K562 (cell line): ENCODE measurements at regions not wholly inside any gene's neighbourhood (a gene's known extent, or its start where the extent isn't known, plus 50 kb on each side); places are given as distances from the start of the nearest gene placed in this dataset.

Experiments used
- ATAC-seq: fragments of 200-7000 bp; cut with Tn5 transposase; 3 replicates; pipeline ENCODE4 v1.9.1; 2020; ENCODE audit warnings: moderate library complexity
- BruUV-seq: library from RNA; stranded (reverse); fragments of 400-500 nt; replicated peaks from 2 replicates; lab custom pipeline; 2021; lab: Mats Ljungman, UMichigan
- CTCF ChIA-PET: fragments of 300-600 bp; formaldehyde crosslinking; extraction: SDS; loops from one replicate; lab custom pipeline; 2021; ENCODE audit warnings: low intra/inter-chr PET ratio; lab: Yijun Ruan, JAX
- POLR2A ChIA-PET: fragments of 300-600, 350-650 bp; sonication (Branson Sonifier 250); formaldehyde crosslinking; extraction: SDS; loops from one replicate; lab custom pipeline; 2021; ENCODE audit warnings: antibody characterized with exemption, inconsistent platforms; lab: Yijun Ruan, JAX
- DNase-seq, 4 experiments: peaks; one replicate each; pipeline versions ENCODE4 v3.0.0 to v3.0.0-alpha.2; 2011 to 2018; ENCODE audit warnings: low spot score in 3 of 4, mixed read lengths in 3 of 4; ENCODE audit errors: extremely low read depth in 1 of 4
- FAIRE-seq: peaks from 2 replicates; lab custom pipeline; 2011; peaks lifted over from hg19 to GRCh38; lab: Jason Lieb, UNC
- H2AFZ ChIP-seq: 2 replicates; pipeline ENCODE4 v1.6.0; 2011; ENCODE audit warnings: low read depth, low read length, control low read depth, inconsistent platforms
- H3K27ac ChIP-seq: fragments of 200-600 bp; 3 replicates; pipeline ENCODE4 v1.8.0; 2011; ENCODE audit warnings: low read depth, mild to moderate bottlenecking, control low read depth, inconsistent platforms, low read length, moderate library complexity, mixed read lengths; ENCODE audit errors: extremely low read depth
- H3K27me3 ChIP-seq, 2 experiments: fragments of 300-600 bp in 1 of 2; 2 replicates in 1 of 2; 3 replicates in 1 of 2; pipeline versions ENCODE4 v1.6.0 to v1.8.0; 2011; ENCODE audit warnings: inconsistent platforms in 2 of 2, low read length in 2 of 2, mild to moderate bottlenecking in 1 of 2, mixed read lengths in 1 of 2, moderate library complexity in 1 of 2; ENCODE audit not compliant: control insufficient read depth in 2 of 2, insufficient read depth in 2 of 2
- H3K36me3 ChIP-seq: fragments of 300-600 bp; 3 replicates; pipeline ENCODE4 v1.8.0; 2011; ENCODE audit warnings: mild to moderate bottlenecking, low read length, inconsistent platforms; ENCODE audit not compliant: control insufficient read depth, insufficient read depth
- H3K4me1 ChIP-seq, 2 experiments: fragments of 200-600 bp in 1 of 2; replicated peaks in 1 of 2; 2 replicates in 1 of 2; 3 replicates in 1 of 2; pipeline versions ENCODE4 v1.5.1 to v1.8.0; 2011; ENCODE audit warnings: inconsistent platforms in 2 of 2, low read length in 2 of 2, mild to moderate bottlenecking in 1 of 2, mixed read lengths in 1 of 2, moderate library complexity in 1 of 2; ENCODE audit not compliant: control insufficient read depth in 2 of 2, insufficient read depth in 2 of 2
- H3K4me2 ChIP-seq: 2 replicates; pipeline ENCODE4 v1.6.1; 2011; ENCODE audit warnings: low read length, control low read depth, inconsistent platforms, mixed read lengths; ENCODE audit not compliant: insufficient read depth
- H3K4me3 ChIP-seq: fragments of 200-600 bp; sonication (generic), shearing (Covaris generic); 2 replicates; pipeline ENCODE4 v1.5.1; 2016; ENCODE audit warnings: control low read depth, inconsistent platforms
- H3K79me2 ChIP-seq: fragments of 200-600 bp; 3 replicates; pipeline ENCODE4 v1.8.0; 2011; ENCODE audit warnings: low read length, inconsistent platforms; ENCODE audit not compliant: control insufficient read depth, insufficient read depth
- H3K9ac ChIP-seq, 2 experiments: 2 replicates each; pipeline versions ENCODE4 v1.6.0 to v1.6.1; 2011; ENCODE audit warnings: low read depth in 2 of 2, low read length in 2 of 2, control low read depth in 1 of 2, inconsistent platforms in 1 of 2, mild to moderate bottlenecking in 1 of 2, mixed read lengths in 1 of 2; ENCODE audit not compliant: insufficient read depth in 1 of 2
- H3K9me1 ChIP-seq: one replicate; pipeline ENCODE4 v1.6.0; 2011; ENCODE audit warnings: inconsistent platforms, mild to moderate bottlenecking, low read length, moderate library complexity; ENCODE audit not compliant: control insufficient read depth, insufficient read depth
- H3K9me3 ChIP-seq: replicated peaks from 2 replicates; pipeline ENCODE4 v1.5.1; 2011; ENCODE audit warnings: low read depth, low read length, inconsistent platforms; ENCODE audit not compliant: control insufficient read depth, insufficient read depth
- H4K20me1 ChIP-seq: replicated peaks from 2 replicates; pipeline ENCODE4 v1.6.1; 2011; ENCODE audit warnings: low read length, inconsistent platforms, mixed read lengths; ENCODE audit not compliant: control insufficient read depth, insufficient read depth
- GATAD2B ChIP-seq: fragments of 450-650 bp; IDR thresholded peaks from 2 replicates; pipeline ENCODE4 v1.6.1; 2017; ENCODE audit warnings: mild to moderate bottlenecking, borderline replicate concordance
- JUN ChIP-seq, 2 experiments: sonication (generic) in 1 of 2; formaldehyde crosslinking in 1 of 2; IDR thresholded peaks; 2 replicates each; pipeline versions ENCODE4 v1.6.1 to v1.8.0; 2012 to 2022; ENCODE audit warnings: borderline replicate concordance in 2 of 2, mild to moderate bottlenecking in 2 of 2, improper control_type of control experiment in 1 of 2, low read depth in 1 of 2, low read length in 1 of 2, missing genetic modification reagents in 1 of 2
- KLF1 ChIP-seq: fragments of 450-650 bp; IDR thresholded peaks from 2 replicates; pipeline ENCODE4 v1.6.1; 2016; ENCODE audit warnings: missing genetic modification characterization, missing compliant biosample characterization
- KLF16 ChIP-seq: IDR thresholded peaks from 2 replicates; pipeline ENCODE4 v1.6.1; 2016; ENCODE audit warnings: antibody characterized with exemption
- RCOR1 ChIP-seq, 2 experiments: IDR thresholded peaks; 2 replicates each; pipeline ENCODE4 v1.6.1; 2012; ENCODE audit warnings: low read depth in 2 of 2, low read length in 2 of 2, borderline replicate concordance in 1 of 2, improper control_type of control experiment in 1 of 2
- TAL1 ChIP-seq: fragments of 450-650 bp; IDR thresholded peaks from 2 replicates; pipeline ENCODE4 v1.6.1; 2016; ENCODE audit warnings: mild to moderate bottlenecking
- UBTF ChIP-seq, 2 experiments: IDR thresholded peaks; 2 replicates each; pipeline ENCODE4 v1.6.1; 2012; ENCODE audit warnings: improper control_type of control experiment in 2 of 2, low read depth in 2 of 2, low read length in 2 of 2, borderline replicate concordance in 1 of 2
- ZBTB7A ChIP-seq: IDR thresholded peaks from 2 replicates; pipeline ENCODE4 v1.6.1; 2011; ENCODE audit warnings: low read depth, mild to moderate bottlenecking, low read length, moderate library complexity, borderline replicate concordance; ENCODE audit not compliant: control insufficient read depth
- ZKSCAN8 ChIP-seq: fragments of 200-800 bp; sonication (Bioruptor generic); IDR thresholded peaks from 2 replicates; pipeline ENCODE4 v1.6.1; 2016; ENCODE audit warnings: missing genetic modification characterization, missing compliant biosample characterization
- ZMIZ1 ChIP-seq, 2 experiments: fragments of 150-350 bp in 1 of 2; IDR thresholded peaks; 2 replicates each; pipeline ENCODE4 v1.6.1; 2012 to 2016; ENCODE audit warnings: low read depth in 2 of 2, low read length in 2 of 2, mild to moderate bottlenecking in 1 of 2, moderate library complexity in 1 of 2
- ZNF140 ChIP-seq: fragments of 250-450 bp; sonication (Bioruptor Pico); IDR thresholded peaks from 2 replicates; pipeline ENCODE4 v1.8.0; 2021; ENCODE audit warnings: moderate library complexity, mild to moderate bottlenecking, inconsistent platforms
- ZNF324 ChIP-seq: fragments of 250-450 bp; sonication (Bioruptor Pico); IDR thresholded peaks from 2 replicates; pipeline ENCODE4 v1.4.0; 2020; ENCODE audit warnings: mild to moderate bottlenecking
- WGBS: fragments of 100-300 bp; shearing (Covaris generic); methylation state at CpG from one replicate; pipeline ENCODE4 v1.1.6; 2016; ENCODE audit warnings: low coverage, mixed read lengths; ENCODE audit not compliant: insufficient coverage; ENCODE audit errors: missing lambda C conversion rate; 5-methylcytosine and 5-hydroxymethylcytosine counted together
- in situ Hi-C: fragments of 300-500 bp; cut with MboI; formaldehyde crosslinking; loops from 4 replicates; pipeline ENCODE4 v1.15.0; 2018; ENCODE audit warnings: inconsistent platforms, mixed read lengths
- intact Hi-C: fragments of 100-400 bp; cut with micrococcal nuclease; formaldehyde crosslinking; loops from 2 replicates; pipeline ENCODE4 v1.14.2; 2022
- TF ChIP-seq, protein P1 (sequence below): fragments of 250-450 bp; sonication (Bioruptor Pico); IDR thresholded peaks from 2 replicates; pipeline ENCODE4 v1.5.0; 2021

DNA sequence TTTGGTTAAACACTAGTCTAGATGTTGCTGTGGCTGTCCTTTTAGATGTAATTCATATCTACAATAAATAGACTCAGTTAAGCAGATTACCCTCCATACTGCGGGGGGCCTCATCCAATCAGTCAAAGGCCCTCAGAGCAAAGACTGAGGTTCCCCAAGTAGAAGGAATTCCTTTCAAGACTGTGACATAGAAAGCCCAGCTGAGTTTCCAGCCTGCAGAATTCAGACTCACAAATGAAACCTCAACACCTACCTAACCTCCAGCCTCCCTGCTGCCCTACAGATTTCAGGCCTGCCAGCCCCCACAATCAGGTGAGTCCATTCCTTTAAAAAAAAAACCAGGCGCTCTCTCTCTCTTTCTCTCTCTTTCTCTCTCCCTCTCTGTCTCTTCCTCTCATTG lies 73.6 kb upstream of the NSMCE3 start (continued):
- TF ChIP-seq ZMIZ1 (IDR thresholded peaks at IDR 0.05; ENCODE audit: low read depth in 2 of 2, low read length in 2 of 2), result no peak
- no peak for TF ChIP-seq RCOR1 (IDR thresholded peaks at IDR 0.05; ENCODE audit: borderline replicate concordance in 1 of 2, low read depth in 2 of 2, low read length in 2 of 2)

- no peaks in the 10 kb centered on the region for H3K36me3 ChIP-seq
- intact Hi-C loops, result no loop called here
- no peak for TF ChIP-seq KLF1 (tag)
- TF ChIP-seq, protein P1, sequence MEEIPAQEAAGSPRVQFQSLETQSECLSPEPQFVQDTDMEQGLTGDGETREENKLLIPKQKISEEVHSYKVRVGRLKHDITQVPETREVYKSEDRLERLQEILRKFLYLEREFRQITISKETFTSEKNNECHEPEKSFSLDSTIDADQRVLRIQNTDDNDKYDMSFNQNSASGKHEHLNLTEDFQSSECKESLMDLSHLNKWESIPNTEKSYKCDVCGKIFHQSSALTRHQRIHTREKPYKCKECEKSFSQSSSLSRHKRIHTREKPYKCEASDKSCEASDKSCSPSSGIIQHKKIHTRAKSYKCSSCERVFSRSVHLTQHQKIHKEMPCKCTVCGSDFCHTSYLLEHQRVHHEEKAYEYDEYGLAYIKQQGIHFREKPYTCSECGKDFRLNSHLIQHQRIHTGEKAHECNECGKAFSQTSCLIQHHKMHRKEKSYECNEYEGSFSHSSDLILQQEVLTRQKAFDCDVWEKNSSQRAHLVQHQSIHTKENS, result no peak
- no peak for TF ChIP-seq ZNF140 (CRISPR knock-in tag)
- no peak for TF ChIP-seq TAL1
- TF ChIP-seq KLF16, result no peak
- TF ChIP-seq ZKSCAN8 (CRISPR knock-in tag), result no peak
- no peak for TF ChIP-seq UBTF (IDR thresholded peaks at IDR 0.05; ENCODE audit: borderline replicate concordance in 1 of 2, low read depth in 2 of 2, low read length in 2 of 2)
- TF ChIP-seq ZBTB7A, result no peak
- no peak for TF ChIP-seq GATAD2B
- TF ChIP-seq JUN (IDR thresholded peaks at IDR 0.05; ENCODE audit: borderline replicate concordance, low read depth, low read length), result no peak
- TF ChIP-seq JUN (CRISPR knock-in tag; IDR thresholded peaks at IDR 0.05; ENCODE audit: borderline replicate concordance), result no peak
- no peak for TF ChIP-seq ZNF324 (CRISPR knock-in tag)
Observed at GRCh38 chr15:29342201-29342600, 72.6 kb upstream of the NSMCE3 start.

More at GRCh38 chr15:29342201-29342600, 72.6 kb upstream of the NSMCE3 start:
- Histone ChIP-seq H3K9me1 (no peaks in the 10 kb centered on the region), H3K27me3 (peaks cover 8 to 28% of the 10 kb centered on the region in 2 experiments; a peak in 4 of 5 replicates), H3K79me2 (no peaks in the 10 kb centered on the region), H3K4me1 (peaks cover 0 to 2% of the 10 kb centered on the region in 2 experiments; a peak in 1 of 5 replicates), H3K9ac (no peak overlapping the region), H4K20me1 (no peaks in the 10 kb centered on the region), H3K4me2 (no peak overlapping the region), H3K9me3 (no peaks in the 10 kb centered on the region), H2AFZ (no peak overlapping the region), H3K27ac (no peak overlapping the region), H3K4me3 (no peak overlapping the region)
- DNase-seq (no peak), FAIRE-seq (no peak), ATAC-seq (no peak)
- BruUV-seq, result no TSS peak
- WGBS, result 4% methylated on average over 8 of the region's 8 CpGs
- POLR2A ChIA-PET, result no interaction called here
- in situ Hi-C loops, result no loop called here
- CTCF ChIA-PET, result no interaction called here
